Calu3 (cell line): ENCODE measurements at regions not wholly inside any gene's neighbourhood (a gene's known extent, or its start where the extent isn't known, plus 50 kb on each side); places are given as distances from the start of the nearest gene placed in this dataset.

ENCODE experiments used
- BruUV-seq: library from RNA; stranded (reverse); fragments of 400-500 nt; replicated peaks from 2 replicates; lab custom pipeline; 2021; lab: Mats Ljungman, UMichigan
- CTCF ChIA-PET: fragments of 300-600 bp; sonication (Branson Sonifier 250); formaldehyde crosslinking; loops from one replicate; lab custom pipeline; 2022; ENCODE audit warnings: antibody characterized with exemption; lab: Charles Lee
- DNase-seq: peaks from one replicate; pipeline ENCODE4 v3.0.0; 2022
- H3K27ac Mint-ChIP-seq: one replicate; pipeline ENCODE4 v1.8.0; 2022; ENCODE audit warnings: mixed read lengths; ENCODE audit not compliant: unreplicated experiment
- H3K27me3 Mint-ChIP-seq: one replicate; pipeline ENCODE4 v1.8.0; 2022; ENCODE audit warnings: mixed read lengths; ENCODE audit not compliant: unreplicated experiment
- H3K36me3 Mint-ChIP-seq: one replicate; pipeline ENCODE4 v1.8.0; 2022; ENCODE audit warnings: mild to moderate bottlenecking, moderate library complexity, mixed read lengths; ENCODE audit not compliant: insufficient read depth, unreplicated experiment
- H3K4me1 Mint-ChIP-seq: one replicate; pipeline ENCODE4 v1.8.0; 2022; ENCODE audit warnings: mild to moderate bottlenecking, low read depth, mixed read lengths; ENCODE audit not compliant: unreplicated experiment
- H3K4me3 Mint-ChIP-seq: one replicate; pipeline ENCODE4 v1.8.0; 2022; ENCODE audit warnings: mild to moderate bottlenecking, low read depth, moderate library complexity, mixed read lengths; ENCODE audit not compliant: unreplicated experiment
- H3K9me3 Mint-ChIP-seq: one replicate; pipeline ENCODE4 v1.8.0; 2022; ENCODE audit warnings: low read depth, mixed read lengths; ENCODE audit not compliant: unreplicated experiment
- CTCF ChIP-seq: fragments of 200-600 bp; IDR thresholded peaks from one replicate; pipeline ENCODE4 v1.8.0; 2022; ENCODE audit warnings: antibody characterized with exemption; ENCODE audit not compliant: unreplicated experiment
- intact Hi-C: fragments of 100-400 bp; cut with micrococcal nuclease; formaldehyde crosslinking; loops from one replicate; pipeline ENCODE4 v1.10.0; 2022; ENCODE audit not compliant: unreplicated experiment

- Mint-ChIP-seq H3K36me3 (no peaks in the 10 kb centered on the region), H3K27me3 (no peaks in the 10 kb centered on the region), H3K27ac (no peak overlapping the region), H3K9me3 (peaks cover 17% of the 10 kb centered on the region), H3K4me1 (no peaks in the 10 kb centered on the region), H3K4me3 (no peak overlapping the region)
- TF ChIP-seq CTCF, result no peak
- no TSS peak for BruUV-seq
- intact Hi-C loops, result no loop called here
- CTCF ChIA-PET, result no interaction called here
- DNase-seq, result no peak
Observed at GRCh38 chr15:47872208-47872607, 154.9 kb downstream of the SEMA6D start.

GRCh38 chr15:47872869-47873432, 155.6 kb downstream of the SEMA6D start:
- DNase-seq, result no peak
- Mint-ChIP-seq H3K9me3 (peaks cover 17% of the 10 kb centered on the region), H3K4me3 (no peak overlapping the region), H3K27me3 (no peaks in the 10 kb centered on the region), H3K36me3 (no peaks in the 10 kb centered on the region), H3K4me1 (no peaks in the 10 kb centered on the region), H3K27ac (no peak overlapping the region)
- BruUV-seq, result no TSS peak
- intact Hi-C loops, result no loop called here
- CTCF ChIA-PET, result no interaction called here
- TF ChIP-seq CTCF, result no peak

GRCh38 chr15:47876986-47877385, 159.7 kb downstream of the SEMA6D start:
- H3K4me1 Mint-ChIP-seq, result no peaks in the 10 kb centered on the region
- CTCF ChIA-PET, result interaction anchor here (1.1 kb wide), 1 partner anchor 14 kb away, joined by 3 read pairs; no protein-coding TSS in a partner anchor

GRCh38 chr15:47877836-47878235, 160.5 kb downstream of the SEMA6D start:
- DNase-seq, result no peak
- H3K4me3 Mint-ChIP-seq, result no peak overlapping the region
- H3K36me3 Mint-ChIP-seq, result no peaks in the 10 kb centered on the region
- no TSS peak for BruUV-seq
- H3K27ac Mint-ChIP-seq, result no peak overlapping the region
- H3K27me3 Mint-ChIP-seq, result no peaks in the 10 kb centered on the region
- intact Hi-C loops, result no loop called here
- TF ChIP-seq CTCF, result no peak
- H3K9me3 Mint-ChIP-seq, result peaks cover 16% of the 10 kb centered on the region
- H3K4me1 Mint-ChIP-seq, result no peaks in the 10 kb centered on the region
- CTCF ChIA-PET, result no interaction called here

More at GRCh38 chr15:47876986-47877385, 159.7 kb downstream of the SEMA6D start:
- Mint-ChIP-seq H3K9me3 (peaks cover 21% of the 10 kb centered on the region), H3K27ac (no peak overlapping the region), H3K4me3 (no peak overlapping the region), H3K27me3 (no peaks in the 10 kb centered on the region), H3K36me3 (no peaks in the 10 kb centered on the region)
- TF ChIP-seq CTCF, result no peak
- BruUV-seq, result no TSS peak
- DNase-seq, result no peak
- intact Hi-C loops, result no loop called here
